ENCODE measurements at regions not wholly inside any gene's neighbourhood (a gene's known extent, or its start where the extent isn't known, plus 50 kb on each side); places are given as distances from the start of the nearest gene placed in this dataset.

GRCh38 chr6:81818901-81819361 lies 66.5 kb upstream of the TENT5A start:
- CTCF ChIA-PET: interaction anchor here (1.1 to 1.4 kb wide), 2 partner anchors 9 to 51 kb away, joined by 3 read pairs; no protein-coding TSS in a partner anchor
- DNase-seq (ENCODE audit: low read depth): no peak
- TF ChIP-seq, protein P1, sequence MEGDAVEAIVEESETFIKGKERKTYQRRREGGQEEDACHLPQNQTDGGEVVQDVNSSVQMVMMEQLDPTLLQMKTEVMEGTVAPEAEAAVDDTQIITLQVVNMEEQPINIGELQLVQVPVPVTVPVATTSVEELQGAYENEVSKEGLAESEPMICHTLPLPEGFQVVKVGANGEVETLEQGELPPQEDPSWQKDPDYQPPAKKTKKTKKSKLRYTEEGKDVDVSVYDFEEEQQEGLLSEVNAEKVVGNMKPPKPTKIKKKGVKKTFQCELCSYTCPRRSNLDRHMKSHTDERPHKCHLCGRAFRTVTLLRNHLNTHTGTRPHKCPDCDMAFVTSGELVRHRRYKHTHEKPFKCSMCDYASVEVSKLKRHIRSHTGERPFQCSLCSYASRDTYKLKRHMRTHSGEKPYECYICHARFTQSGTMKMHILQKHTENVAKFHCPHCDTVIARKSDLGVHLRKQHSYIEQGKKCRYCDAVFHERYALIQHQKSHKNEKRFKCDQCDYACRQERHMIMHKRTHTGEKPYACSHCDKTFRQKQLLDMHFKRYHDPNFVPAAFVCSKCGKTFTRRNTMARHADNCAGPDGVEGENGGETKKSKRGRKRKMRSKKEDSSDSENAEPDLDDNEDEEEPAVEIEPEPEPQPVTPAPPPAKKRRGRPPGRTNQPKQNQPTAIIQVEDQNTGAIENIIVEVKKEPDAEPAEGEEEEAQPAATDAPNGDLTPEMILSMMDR (IDR thresholded peaks at IDR 0.05; ENCODE audit: insufficient read depth, low read depth, low read length): no peak
- POLR2A ChIA-PET: interaction anchor here (0.6 kb wide), 1 partner anchor 13 kb away, joined by 3 read pairs; no protein-coding TSS in a partner anchor
- Histone ChIP-seq H3K36me3 (ENCODE audit: control insufficient read depth, insufficient read depth, low read length) (no peaks in the 10 kb centered on the region), H3K27me3 (ENCODE audit: control insufficient read depth, insufficient read depth, low read length) (no peaks in the 10 kb centered on the region), H3K4me3 (ENCODE audit: low read depth, low read length) (no peak overlapping the region)

DNA sequence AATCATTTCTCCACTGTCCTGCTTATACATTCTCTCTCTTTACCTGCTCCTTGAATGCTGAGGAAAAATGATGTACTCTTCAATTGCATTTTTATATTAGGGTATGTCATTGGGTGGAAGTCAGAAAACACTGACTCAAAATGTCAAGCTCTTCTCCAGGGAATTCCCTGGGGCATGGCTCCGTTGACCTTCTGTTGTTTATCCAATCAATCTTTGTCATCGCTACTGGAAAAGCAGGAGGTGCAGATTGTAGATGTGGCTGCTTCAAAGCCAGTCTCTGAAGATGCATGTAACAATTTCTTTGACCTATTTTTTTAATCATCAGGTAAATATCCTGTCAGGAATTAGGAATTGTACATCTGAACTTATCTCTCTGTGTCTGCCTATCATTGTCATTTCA lies 63.9 kb upstream of the TENT5A start:
- DNase-seq (ENCODE audit: low read depth): no peak

DNA sequence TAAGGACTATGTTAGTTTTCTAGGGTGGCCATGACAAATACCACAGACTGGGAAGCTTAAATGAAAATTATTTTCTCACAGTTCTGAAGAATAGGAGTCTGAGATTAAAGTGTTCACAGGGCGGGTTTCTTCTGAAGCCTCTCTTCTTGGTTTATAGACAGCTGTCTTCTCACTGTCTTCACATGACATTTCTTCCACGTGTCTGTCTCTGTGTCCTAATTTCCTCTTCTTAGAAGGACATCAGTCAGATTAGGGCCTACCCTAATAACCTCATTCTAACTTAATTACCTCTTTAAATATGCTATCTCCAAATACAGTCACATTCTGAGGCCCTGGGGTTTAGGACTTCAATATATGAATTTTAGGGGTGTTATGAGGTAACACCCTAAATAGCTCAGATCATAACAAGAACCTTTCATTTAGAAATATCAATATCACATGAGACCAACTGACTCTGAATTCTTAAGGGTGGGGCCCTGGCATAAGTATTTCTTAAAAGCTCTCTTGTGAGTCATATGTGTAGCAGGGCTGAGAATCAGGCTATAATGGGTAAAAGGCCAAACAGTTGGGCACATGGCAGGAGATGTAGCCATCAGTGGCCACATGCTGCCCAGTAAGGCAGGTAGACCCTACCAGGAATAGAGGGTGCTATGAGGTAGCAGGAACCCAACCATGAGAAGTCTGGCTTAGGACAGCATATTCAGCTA lies 62.0 kb upstream of the TENT5A start:
- H3K27me3 ChIP-seq (ENCODE audit: control insufficient read depth, insufficient read depth, low read length): no peaks in the 10 kb centered on the region
- POLR2A ChIA-PET: no interaction called here
- H3K4me3 ChIP-seq (ENCODE audit: low read depth, low read length): no peak overlapping the region
- TF ChIP-seq, protein P1 (IDR thresholded peaks at IDR 0.05; ENCODE audit: insufficient read depth, low read depth, low read length): no peak
- CTCF ChIA-PET: interaction anchor here (1.9 kb wide), 1 partner anchor 14 kb away, joined by 6 read pairs; no protein-coding TSS in a partner anchor
- DNase-seq (ENCODE audit: low read depth): no peak
- H3K36me3 ChIP-seq (ENCODE audit: control insufficient read depth, insufficient read depth, low read length): no peaks in the 10 kb centered on the region

More for the DNA sequence above, 63.9 kb upstream of the TENT5A start:
- POLR2A ChIA-PET: no interaction called here
- no peaks in the 10 kb centered on the region for H3K27me3 ChIP-seq (ENCODE audit: control insufficient read depth, insufficient read depth, low read length)
- no peaks in the 10 kb centered on the region for H3K36me3 ChIP-seq (ENCODE audit: control insufficient read depth, insufficient read depth, low read length)
- CTCF ChIA-PET: no interaction called here
- TF ChIP-seq, protein P1 (IDR thresholded peaks at IDR 0.05; ENCODE audit: insufficient read depth, low read depth, low read length): no peak
- H3K4me3 ChIP-seq (ENCODE audit: low read depth, low read length): no peak overlapping the region

DNA sequence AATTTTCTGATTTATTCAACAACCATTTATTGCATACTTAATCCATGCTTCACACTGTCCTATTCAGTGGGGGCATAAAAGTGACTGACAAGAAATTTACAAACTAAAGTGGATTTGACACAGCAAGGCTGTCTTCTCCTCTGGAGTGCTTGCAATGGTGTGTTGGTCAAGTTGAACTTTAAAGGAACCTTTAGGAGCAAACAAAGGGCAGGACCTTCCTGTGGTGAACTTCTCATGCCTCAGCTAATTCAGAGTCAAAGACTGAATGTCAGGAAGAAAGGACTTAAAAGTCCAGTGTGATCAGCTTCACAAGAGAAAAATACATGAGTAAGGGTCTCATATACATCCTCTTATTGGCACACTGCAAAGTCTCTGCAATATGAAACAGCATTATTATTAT lies 60.8 kb upstream of the TENT5A start:
- ChIA-PET POLR2A (no interaction called here), CTCF (interaction anchor here (1.2 to 1.9 kb wide), 3 partner anchors 15 to 56 kb away, joined by 3 to 6 read pairs (median 3); no protein-coding TSS in a partner anchor)
- Histone ChIP-seq H3K36me3 (ENCODE audit: control insufficient read depth, insufficient read depth, low read length) (no peaks in the 10 kb centered on the region), H3K27me3 (ENCODE audit: control insufficient read depth, insufficient read depth, low read length) (no peaks in the 10 kb centered on the region), H3K4me3 (ENCODE audit: low read depth, low read length) (no peak overlapping the region)
- TF ChIP-seq, protein P1 (IDR thresholded peaks at IDR 0.05; ENCODE audit: insufficient read depth, low read depth, low read length): no peak
- no peak for DNase-seq (ENCODE audit: low read depth)

- ChIA-PET POLR2A (no interaction called here), CTCF (interaction anchor here (1.2 kb wide), 1 partner anchor 21 kb away, joined by 3 read pairs; no protein-coding TSS in a partner anchor)
- no peak for DNase-seq (ENCODE audit: low read depth)
- H3K4me3 ChIP-seq (ENCODE audit: low read depth, low read length): no peak overlapping the region
- no peaks in the 10 kb centered on the region for H3K27me3 ChIP-seq (ENCODE audit: control insufficient read depth, insufficient read depth, low read length)
- H3K36me3 ChIP-seq (ENCODE audit: control insufficient read depth, insufficient read depth, low read length): no peaks in the 10 kb centered on the region
- TF ChIP-seq, protein P1 (IDR thresholded peaks at IDR 0.05; ENCODE audit: insufficient read depth, low read depth, low read length): no peak
These were observed 59.9 kb upstream of the TENT5A start for GRCh38 chr6:81812401-81812800.
